ENCODE measurements at regions not wholly inside any gene's neighbourhood (a gene's known extent, or its start where the extent isn't known, plus 50 kb on each side); places are given as distances from the start of the nearest gene placed in this dataset.

- no peaks in the 10 kb centered on the region for H3K36me3 ChIP-seq
- no peak overlapping the region for H3K4me3 ChIP-seq
- 82% methylated on average over 7 of the region's 7 CpGs for WGBS
- peaks cover 3% of the 10 kb centered on the region for H3K9me3 ChIP-seq
- no peaks in the 10 kb centered on the region for H3K27me3 ChIP-seq
- no peak for DNase-seq (ENCODE audit: low spot score in 2 of 2)
- no peaks in the 10 kb centered on the region for H3K4me1 ChIP-seq
- no peak overlapping the region for H3K27ac ChIP-seq
- no peak for TF ChIP-seq CTCF (IDR thresholded peaks at IDR 0.05)
- no peak for TF ChIP-seq POLR2AphosphoS5 (IDR thresholded peaks at IDR 0.05)
- no peak for TF ChIP-seq EP300 (IDR thresholded peaks at IDR 0.05)
- no peak for TF ChIP-seq POLR2A (IDR thresholded peaks at IDR 0.05)
Measured at GRCh38 chr13:65907666-65908525, 1322.2 kb downstream of the PCDH9 start.

GRCh38 chr13:65901723-65902122 lies 1328.4 kb downstream of the PCDH9 start:
- H3K4me3 ChIP-seq, result no peak overlapping the region
- no peak for TF ChIP-seq POLR2A (IDR thresholded peaks at IDR 0.05)
- no peak for TF ChIP-seq POLR2AphosphoS5 (IDR thresholded peaks at IDR 0.05)
- TF ChIP-seq CTCF (IDR thresholded peaks at IDR 0.05), result no peak
- no peak for TF ChIP-seq EP300 (IDR thresholded peaks at IDR 0.05)

GRCh38 chr13:65894049-65894448 lies 1336.1 kb downstream of the PCDH9 start:
- Histone ChIP-seq H3K4me3 (no peak overlapping the region), H3K36me3 (no peaks in the 10 kb centered on the region), H3K27ac (no peak overlapping the region), H3K4me1 (no peaks in the 10 kb centered on the region), H3K27me3 (no peaks in the 10 kb centered on the region), H3K9me3 (no peaks in the 10 kb centered on the region)
- DNase-seq (ENCODE audit: low spot score in 2 of 2), result no peak
- no peak for TF ChIP-seq CTCF (IDR thresholded peaks at IDR 0.05)
- TF ChIP-seq POLR2A (IDR thresholded peaks at IDR 0.05), result no peak
- no peak for TF ChIP-seq EP300 (IDR thresholded peaks at IDR 0.05)
- no peak for TF ChIP-seq POLR2AphosphoS5 (IDR thresholded peaks at IDR 0.05)
- WGBS, result 77% methylated on average over 2 of the region's 2 CpGs

More at GRCh38 chr13:65901723-65902122, 1328.4 kb downstream of the PCDH9 start:
- no peaks in the 10 kb centered on the region for H3K4me1 ChIP-seq
- DNase-seq (ENCODE audit: low spot score in 2 of 2), result no peak
- no peaks in the 10 kb centered on the region for H3K27me3 ChIP-seq
- no peaks in the 10 kb centered on the region for H3K36me3 ChIP-seq
- no peaks in the 10 kb centered on the region for H3K9me3 ChIP-seq
- H3K27ac ChIP-seq, result no peak overlapping the region

- DNase-seq (ENCODE audit: low spot score in 2 of 2), result no peak
- H3K4me1 ChIP-seq, result no peaks in the 10 kb centered on the region
- H3K27ac ChIP-seq, result no peak overlapping the region
- no peaks in the 10 kb centered on the region for H3K27me3 ChIP-seq
- H3K9me3 ChIP-seq, result no peaks in the 10 kb centered on the region
- no peaks in the 10 kb centered on the region for H3K36me3 ChIP-seq
- no peak for TF ChIP-seq EP300 (IDR thresholded peaks at IDR 0.05)
- no peak for TF ChIP-seq CTCF (IDR thresholded peaks at IDR 0.05)
- no peak for TF ChIP-seq POLR2A (IDR thresholded peaks at IDR 0.05)
- TF ChIP-seq POLR2AphosphoS5 (IDR thresholded peaks at IDR 0.05), result no peak
- no peak overlapping the region for H3K4me3 ChIP-seq
Measured at GRCh38 chr13:65892859-65893258, 1337.3 kb downstream of the PCDH9 start.

GRCh38 chr13:65889368-65889767 lies 1340.8 kb downstream of the PCDH9 start:
- no peak overlapping the region for H3K4me3 ChIP-seq
- WGBS, result 80% methylated on average over 5 of the region's 5 CpGs
- no peaks in the 10 kb centered on the region for H3K27me3 ChIP-seq
- DNase-seq (ENCODE audit: low spot score in 2 of 2), result no peak
- H3K4me1 ChIP-seq, result no peaks in the 10 kb centered on the region
- H3K36me3 ChIP-seq, result no peaks in the 10 kb centered on the region
- no peaks in the 10 kb centered on the region for H3K9me3 ChIP-seq
- no peak overlapping the region for H3K27ac ChIP-seq
- TF ChIP-seq POLR2A (IDR thresholded peaks at IDR 0.05), result no peak
- TF ChIP-seq POLR2AphosphoS5 (IDR thresholded peaks at IDR 0.05), result no peak
- TF ChIP-seq EP300 (IDR thresholded peaks at IDR 0.05), result no peak

All from suprapubic skin (tissue), 4 donors.